ENCODE measurements at regions not wholly inside any gene's neighbourhood (a gene's known extent, or its start where the extent isn't known, plus 50 kb on each side); places are given as distances from the start of the nearest gene placed in this dataset.

DNA sequence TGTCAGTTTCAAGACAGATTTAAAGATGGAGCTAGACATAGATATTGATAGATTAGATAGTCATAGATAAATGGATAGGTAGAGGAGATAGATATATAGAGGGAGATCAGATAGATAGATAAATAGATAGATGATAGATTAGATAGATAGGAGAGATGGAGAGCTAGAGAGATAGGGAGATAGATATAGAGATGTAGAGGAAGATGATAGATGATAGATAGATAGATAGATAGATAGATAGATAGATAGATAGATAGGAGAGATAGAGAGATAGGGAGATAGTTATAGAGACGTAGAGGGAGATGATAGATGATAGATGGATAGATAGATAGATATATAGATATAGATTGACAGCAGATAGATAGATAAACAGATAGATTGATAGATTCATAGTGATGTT, 1038.8 kb upstream of the AUTS2 start:
- DNase-seq (ENCODE audit: low read depth) = no peak
- TF ChIP-seq, protein P1, sequence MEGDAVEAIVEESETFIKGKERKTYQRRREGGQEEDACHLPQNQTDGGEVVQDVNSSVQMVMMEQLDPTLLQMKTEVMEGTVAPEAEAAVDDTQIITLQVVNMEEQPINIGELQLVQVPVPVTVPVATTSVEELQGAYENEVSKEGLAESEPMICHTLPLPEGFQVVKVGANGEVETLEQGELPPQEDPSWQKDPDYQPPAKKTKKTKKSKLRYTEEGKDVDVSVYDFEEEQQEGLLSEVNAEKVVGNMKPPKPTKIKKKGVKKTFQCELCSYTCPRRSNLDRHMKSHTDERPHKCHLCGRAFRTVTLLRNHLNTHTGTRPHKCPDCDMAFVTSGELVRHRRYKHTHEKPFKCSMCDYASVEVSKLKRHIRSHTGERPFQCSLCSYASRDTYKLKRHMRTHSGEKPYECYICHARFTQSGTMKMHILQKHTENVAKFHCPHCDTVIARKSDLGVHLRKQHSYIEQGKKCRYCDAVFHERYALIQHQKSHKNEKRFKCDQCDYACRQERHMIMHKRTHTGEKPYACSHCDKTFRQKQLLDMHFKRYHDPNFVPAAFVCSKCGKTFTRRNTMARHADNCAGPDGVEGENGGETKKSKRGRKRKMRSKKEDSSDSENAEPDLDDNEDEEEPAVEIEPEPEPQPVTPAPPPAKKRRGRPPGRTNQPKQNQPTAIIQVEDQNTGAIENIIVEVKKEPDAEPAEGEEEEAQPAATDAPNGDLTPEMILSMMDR (IDR thresholded peaks at IDR 0.05; ENCODE audit: control insufficient read depth, insufficient read depth, low read depth, low read length, missing control alignments) = no peak
- H3K4me3 ChIP-seq (ENCODE audit: control insufficient read depth, low read depth, low read length) = no peak overlapping the region

DNA sequence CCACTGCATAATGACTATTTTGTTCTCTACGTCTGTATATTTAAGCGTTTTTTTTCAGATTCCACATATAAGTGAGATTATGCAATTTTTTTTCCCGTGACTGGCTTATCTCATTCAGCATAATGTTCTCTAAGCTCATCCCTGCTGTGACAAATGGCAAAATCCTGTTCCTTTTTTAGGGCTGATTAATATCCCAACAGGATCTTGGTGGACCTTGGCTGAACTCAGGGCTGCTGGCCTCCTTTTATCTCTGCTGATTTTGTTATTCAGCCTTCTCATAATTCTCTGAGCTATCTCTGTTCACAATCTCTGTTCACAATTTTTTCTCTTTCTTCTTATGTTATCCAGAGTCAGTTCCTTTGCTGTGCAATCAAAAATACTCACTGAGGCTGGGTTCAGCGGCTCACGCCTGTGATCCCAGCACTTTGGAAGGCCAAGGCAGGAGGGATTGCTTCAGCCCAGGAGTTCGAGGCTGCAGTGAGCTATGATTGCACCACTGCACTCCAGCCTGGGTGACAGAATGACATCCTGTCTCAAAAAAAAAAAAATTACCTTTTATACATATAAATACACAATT, 1035.9 kb upstream of the AUTS2 start:
- DNase-seq (ENCODE audit: low read depth) = no peak
- H3K4me3 ChIP-seq (ENCODE audit: control insufficient read depth, low read depth, low read length) = no peak overlapping the region
- TF ChIP-seq, protein P1 (IDR thresholded peaks at IDR 0.05; ENCODE audit: control insufficient read depth, insufficient read depth, low read depth, low read length, missing control alignments) = no peak

- no peak for DNase-seq (ENCODE audit: low read depth)
- TF ChIP-seq, protein P1 (IDR thresholded peaks at IDR 0.05; ENCODE audit: control insufficient read depth, insufficient read depth, low read depth, low read length, missing control alignments) = no peak
- H3K4me3 ChIP-seq (ENCODE audit: control insufficient read depth, low read depth, low read length) = no peak overlapping the region
These were observed 1033.8 kb upstream of the AUTS2 start for GRCh38 chr7:68564306-68565135.

- no peak for DNase-seq (ENCODE audit: low read depth)
- no peak overlapping the region for H3K4me3 ChIP-seq (ENCODE audit: control insufficient read depth, low read depth, low read length)
- TF ChIP-seq, protein P1 (IDR thresholded peaks at IDR 0.05; ENCODE audit: control insufficient read depth, insufficient read depth, low read depth, low read length, missing control alignments) = no peak
These were observed 1027.0 kb upstream of the AUTS2 start for GRCh38 chr7:68571286-68571685.

DNA sequence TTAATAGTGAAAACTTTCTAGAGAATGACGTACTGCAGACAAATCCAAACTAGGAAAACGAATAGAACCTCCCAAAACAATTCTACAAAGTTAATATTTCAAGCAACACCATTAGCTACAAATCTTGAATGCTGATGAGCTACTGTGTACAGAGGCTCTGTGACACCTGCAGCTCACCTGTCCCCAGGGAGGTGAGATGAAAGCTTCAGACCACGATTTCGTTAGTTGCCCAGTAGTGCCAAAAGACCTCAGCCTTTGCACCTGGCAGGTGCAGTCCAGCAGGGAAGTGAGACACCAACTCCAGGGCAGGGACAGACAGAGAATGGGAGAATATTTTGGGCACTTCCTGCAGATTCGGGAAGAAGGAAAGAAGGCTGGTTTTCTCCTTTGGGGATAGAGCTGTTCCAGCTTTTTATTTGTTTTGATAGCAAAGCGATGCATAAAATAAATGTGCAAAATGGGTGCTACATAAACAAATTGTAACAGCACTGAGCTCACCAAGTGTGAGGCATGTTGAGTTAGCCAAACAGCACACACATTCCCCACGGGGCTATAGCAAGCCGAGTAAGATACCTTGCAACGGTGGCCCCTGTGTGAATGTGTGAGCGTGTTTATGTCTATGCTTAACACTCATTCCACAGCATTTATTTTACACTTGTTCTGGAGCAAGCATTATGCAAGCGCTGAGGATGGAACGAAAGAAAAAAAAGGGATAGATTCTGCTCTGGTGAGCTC, 1024.8 kb upstream of the AUTS2 start:
- no peak overlapping the region for H3K4me3 ChIP-seq (ENCODE audit: control insufficient read depth, low read depth, low read length)
- TF ChIP-seq, protein P1 (IDR thresholded peaks at IDR 0.05; ENCODE audit: control insufficient read depth, insufficient read depth, low read depth, low read length, missing control alignments) = no peak
- DNase-seq (ENCODE audit: low read depth) = no peak

DNA sequence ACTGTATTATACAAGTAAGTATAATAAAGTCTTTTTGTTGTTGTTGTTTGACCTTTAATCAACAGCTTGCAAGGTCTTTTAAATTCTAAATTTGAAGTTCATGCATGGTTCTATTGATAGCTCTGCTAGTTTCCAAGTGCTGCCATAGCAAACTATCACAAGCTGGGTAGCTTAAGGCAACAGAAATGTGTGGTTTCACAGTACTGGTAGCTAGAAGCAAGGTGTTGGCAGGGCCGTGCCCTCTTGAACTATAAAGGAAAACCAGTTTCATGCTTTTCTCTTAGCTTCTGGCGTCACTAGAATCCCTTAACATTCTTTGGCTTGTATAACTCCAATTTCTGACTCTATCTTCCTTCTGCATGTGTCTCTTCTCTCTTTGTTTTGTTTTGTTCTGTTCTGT, 1021.9 kb upstream of the AUTS2 start:
- no peak for DNase-seq (ENCODE audit: low read depth)
- TF ChIP-seq, protein P1 (IDR thresholded peaks at IDR 0.05; ENCODE audit: control insufficient read depth, insufficient read depth, low read depth, low read length, missing control alignments) = no peak
- H3K4me3 ChIP-seq (ENCODE audit: control insufficient read depth, low read depth, low read length) = no peak overlapping the region
